Esophagus squamous epithelium (tissue), 4 donors: ENCODE measurements at regions not wholly inside any gene's neighbourhood (a gene's known extent, or its start where the extent isn't known, plus 50 kb on each side); places are given as distances from the start of the nearest gene placed in this dataset.

ENCODE experiments used
- POLR2A ChIP-seq, 4 donors: fragments of 450-650 bp; IDR thresholded peaks; one replicate each; pipeline ENCODE4 v1.6.1; 2017; ENCODE audit warnings: antibody characterized with exemption in 4 of 4, mild to moderate bottlenecking in 4 of 4, moderate library complexity in 3 of 4
- TF ChIP-seq, protein P1 (sequence below), 6 experiments: fragments of 450-650 bp in 4 of 6; fragments of 200-600 bp in 2 of 6; sonication (generic) in 2 of 6; IDR thresholded peaks; one replicate each; pipeline ENCODE4 v1.5.1; 2016 to 2019; ENCODE audit warnings: antibody characterized with exemption in 6 of 6, mild to moderate bottlenecking in 4 of 6, moderate library complexity in 4 of 6

GRCh38 chr5:30894811-30895210 is 298.7 kb upstream of the CDH6 start:
- no peak for TF ChIP-seq POLR2A (IDR thresholded peaks at IDR 0.05)
- TF ChIP-seq, protein P1, sequence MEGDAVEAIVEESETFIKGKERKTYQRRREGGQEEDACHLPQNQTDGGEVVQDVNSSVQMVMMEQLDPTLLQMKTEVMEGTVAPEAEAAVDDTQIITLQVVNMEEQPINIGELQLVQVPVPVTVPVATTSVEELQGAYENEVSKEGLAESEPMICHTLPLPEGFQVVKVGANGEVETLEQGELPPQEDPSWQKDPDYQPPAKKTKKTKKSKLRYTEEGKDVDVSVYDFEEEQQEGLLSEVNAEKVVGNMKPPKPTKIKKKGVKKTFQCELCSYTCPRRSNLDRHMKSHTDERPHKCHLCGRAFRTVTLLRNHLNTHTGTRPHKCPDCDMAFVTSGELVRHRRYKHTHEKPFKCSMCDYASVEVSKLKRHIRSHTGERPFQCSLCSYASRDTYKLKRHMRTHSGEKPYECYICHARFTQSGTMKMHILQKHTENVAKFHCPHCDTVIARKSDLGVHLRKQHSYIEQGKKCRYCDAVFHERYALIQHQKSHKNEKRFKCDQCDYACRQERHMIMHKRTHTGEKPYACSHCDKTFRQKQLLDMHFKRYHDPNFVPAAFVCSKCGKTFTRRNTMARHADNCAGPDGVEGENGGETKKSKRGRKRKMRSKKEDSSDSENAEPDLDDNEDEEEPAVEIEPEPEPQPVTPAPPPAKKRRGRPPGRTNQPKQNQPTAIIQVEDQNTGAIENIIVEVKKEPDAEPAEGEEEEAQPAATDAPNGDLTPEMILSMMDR (IDR thresholded peaks at IDR 0.05) = no peak
